ELR (cell line): ENCODE measurements at regions not wholly inside any gene's neighbourhood (a gene's known extent, or its start where the extent isn't known, plus 50 kb on each side); places are given as distances from the start of the nearest gene placed in this dataset.
A peak's percentile ranks its signal among the peaks of the same experiment; 100 is the strongest.

Source experiments
- DNase-seq: peaks from one replicate; pipeline ENCODE4 v3.0.0-alpha.2; 2015; ENCODE audit warnings: low read depth

DNA sequence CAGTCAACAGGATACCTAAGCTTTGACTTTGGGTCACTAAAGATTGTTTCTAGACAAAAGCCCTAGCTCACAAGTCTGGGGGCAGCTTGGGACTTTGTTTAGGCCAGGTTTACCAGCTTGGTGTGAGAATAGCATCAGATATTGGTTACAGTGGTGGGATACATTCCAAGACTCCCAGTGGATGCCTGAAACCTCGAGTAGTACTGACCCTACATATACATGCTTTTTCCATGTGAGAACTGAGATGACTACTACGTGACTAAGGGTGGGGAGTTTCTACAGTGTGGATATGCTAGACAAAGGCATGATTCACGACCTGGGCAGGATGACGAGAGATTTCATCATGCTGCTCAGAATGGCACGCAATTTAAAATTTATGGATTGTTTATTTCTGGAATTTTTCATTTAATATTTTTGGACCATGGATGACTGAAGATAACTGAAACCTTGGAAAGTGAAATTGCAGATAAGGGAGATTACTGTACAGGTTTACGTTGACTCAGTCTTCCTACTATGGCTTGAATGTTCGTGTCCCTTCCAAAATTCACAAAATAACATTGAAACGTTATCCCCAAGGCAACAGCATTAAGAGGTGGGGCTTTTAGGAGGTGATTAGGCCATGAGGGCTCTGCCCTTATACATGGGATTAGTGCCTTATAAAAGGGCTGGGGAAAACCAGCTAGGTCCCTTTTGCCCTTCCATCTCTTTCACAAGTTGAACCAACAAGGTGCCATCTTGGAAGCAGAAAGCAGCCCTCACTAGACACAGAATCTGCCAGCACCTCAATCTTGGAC lies 50.2 kb upstream of the CTAGE1 start:
- peak; percentile 98 for DNase-seq

DNA sequence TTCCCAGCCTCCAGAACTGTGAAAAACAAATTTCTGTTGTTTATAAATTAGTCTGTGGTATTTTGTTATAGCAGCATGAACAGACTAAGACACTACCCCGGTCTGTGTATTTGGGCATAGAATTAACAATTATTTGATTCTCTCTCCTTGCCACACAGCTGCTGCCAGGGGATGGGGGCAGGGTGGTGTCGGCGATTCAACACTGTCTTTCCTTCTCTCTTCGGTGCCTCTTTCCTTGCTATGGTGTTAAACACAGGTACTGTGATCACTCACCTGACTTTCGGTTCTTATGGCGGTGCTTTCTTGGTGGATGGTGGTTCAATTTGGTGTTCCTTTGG lies 50.8 kb upstream of the CTAGE1 start:
- no peak for DNase-seq

- DNase-seq, result peak; percentile 10
Observed at GRCh38 chr18:22469061-22469734, 51.5 kb upstream of the CTAGE1 start.

DNA sequence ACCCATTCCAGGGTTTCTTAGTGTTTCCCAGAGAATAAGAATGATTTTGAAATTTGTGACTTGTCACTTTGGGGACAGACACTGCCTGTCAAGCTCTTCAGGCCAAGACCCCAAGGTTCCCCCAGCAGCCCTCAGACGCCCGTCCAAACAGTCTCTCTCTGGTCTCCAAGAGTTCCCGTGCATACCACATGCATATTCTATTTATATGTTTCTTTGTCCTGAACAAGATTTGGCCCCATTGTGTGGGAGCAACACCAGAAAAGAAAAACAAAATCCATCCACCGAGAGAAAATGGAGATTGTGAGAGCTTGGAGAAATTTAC lies 52.2 kb upstream of the CTAGE1 start:
- DNase-seq, result no peak

DNA sequence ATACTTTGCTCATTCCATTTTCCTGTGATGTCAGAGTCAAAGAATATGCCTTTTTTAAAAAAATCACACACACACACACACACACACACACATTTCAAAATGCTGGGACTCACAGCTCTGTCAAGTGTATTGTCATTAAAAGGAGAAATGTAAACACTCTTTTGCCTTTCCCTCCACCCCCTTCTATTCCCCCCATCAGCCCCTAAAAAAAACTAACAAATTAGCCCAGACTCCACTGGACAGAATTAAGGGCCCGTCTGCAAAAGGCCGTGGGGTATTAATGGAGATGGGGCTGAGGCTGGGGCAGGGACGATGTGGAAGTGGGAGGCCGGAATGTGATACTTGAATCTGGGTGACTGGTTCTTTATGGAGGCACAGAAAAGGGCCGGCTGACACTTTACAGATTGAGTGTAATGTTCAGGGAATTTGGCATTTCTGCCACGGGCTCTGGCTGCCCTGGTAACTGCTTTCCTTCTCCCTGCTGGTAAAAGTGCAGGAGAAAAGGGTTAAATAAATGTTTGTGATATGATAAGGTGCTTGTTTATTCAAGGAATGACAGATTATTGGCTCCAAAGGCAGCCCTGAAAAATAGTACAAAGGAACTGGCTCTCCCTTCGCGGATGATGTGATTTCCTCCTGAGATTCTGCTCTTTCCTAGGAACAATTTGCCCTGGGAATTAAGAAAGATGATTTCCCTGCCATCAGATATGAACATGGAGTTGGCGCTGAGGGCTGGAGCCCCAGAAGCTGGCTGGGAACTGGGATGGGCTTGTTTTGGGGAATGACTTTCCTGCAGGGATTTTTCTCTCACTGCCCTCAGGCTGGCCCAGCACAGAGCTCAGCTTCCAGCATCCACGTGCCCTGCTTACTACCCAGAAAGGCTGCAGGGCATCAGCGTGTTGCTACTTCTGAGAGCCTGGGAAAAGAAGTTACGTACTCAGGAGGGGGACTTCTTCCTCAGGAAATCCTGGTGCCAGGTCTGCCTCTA lies 52.8 kb upstream of the CTAGE1 start:
- peak; percentile 13 for DNase-seq

DNA sequence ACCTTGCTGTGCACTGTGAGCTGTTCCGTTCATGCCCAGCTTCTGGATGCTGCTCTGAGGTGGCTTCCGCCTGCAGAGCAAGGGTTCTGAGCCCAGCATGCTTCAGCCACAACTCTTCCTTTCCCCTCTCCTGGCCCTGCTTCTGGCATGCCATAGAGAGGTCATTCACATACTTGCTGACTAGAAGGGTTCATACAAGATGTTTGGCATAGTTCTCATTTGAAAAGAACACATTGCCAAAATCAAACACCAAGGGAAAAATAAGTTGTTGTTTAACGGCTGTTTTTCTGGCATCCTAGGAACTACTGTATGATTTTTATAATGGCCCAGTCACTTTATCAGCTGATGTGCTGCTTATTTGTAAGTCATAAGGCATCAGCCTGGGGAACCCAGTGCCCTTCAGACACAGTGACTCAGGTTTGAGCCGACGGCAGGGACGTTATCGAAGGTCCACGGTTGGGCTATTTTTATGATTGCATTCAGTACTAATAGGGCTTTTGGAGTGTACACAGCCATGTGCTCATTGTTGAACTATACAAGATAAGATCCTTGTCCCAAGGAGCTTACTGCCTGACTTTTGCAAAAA lies 53.9 kb upstream of the CTAGE1 start:
- peak; percentile 20 for DNase-seq

- no peak for DNase-seq
Observed at GRCh38 chr18:22473366-22473765, 55.7 kb upstream of the CTAGE1 start.

DNA sequence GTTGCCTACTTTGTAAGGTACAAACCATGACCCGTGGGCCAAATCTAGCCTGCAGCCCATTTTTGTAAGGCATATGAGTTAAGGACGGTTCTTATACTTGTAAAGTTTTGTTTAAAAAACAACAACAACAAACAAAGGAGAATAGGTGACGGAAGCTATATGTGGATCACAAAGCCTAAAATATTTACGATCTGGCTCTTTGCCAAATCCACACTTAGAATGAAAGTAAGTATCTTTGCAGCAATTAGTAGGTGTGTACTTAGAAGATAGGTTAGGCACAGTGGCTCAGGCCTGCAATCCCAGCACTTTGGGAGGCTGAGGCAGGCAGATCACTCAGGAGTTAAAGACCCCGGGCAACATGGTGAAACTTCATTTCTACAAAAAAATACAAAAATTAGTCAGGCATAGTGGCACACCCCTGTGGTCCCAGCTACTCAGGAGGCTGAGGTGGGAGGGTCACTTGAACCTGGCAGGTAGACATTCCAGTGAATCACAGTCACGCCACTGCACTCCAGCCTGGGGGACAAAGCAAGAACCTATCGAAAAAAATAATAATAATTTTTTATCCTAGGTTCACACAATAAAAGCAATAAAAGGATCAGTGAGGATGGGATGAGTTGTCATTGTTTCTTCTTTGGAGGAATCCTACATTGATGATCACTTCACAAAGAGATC lies 57.8 kb upstream of the CTAGE1 start:
- no peak for DNase-seq

DNA sequence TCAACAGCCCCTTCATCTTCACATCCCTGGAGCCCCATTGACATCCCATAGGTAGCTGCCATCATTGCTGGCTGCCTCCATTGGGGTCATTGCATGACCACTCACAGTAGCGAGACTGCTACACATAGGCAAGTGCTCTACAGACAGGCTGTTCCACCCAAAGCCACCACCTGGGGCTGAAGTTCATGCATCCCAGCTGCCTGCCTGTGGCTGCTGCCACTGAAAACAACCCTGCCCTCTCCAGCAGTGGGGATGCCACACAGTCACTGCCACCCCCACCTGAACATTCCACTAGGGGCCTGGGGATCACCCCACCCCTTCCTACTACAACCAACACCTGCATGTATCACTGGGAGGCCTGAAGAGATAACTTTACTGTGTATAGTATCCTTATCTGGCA lies 59.5 kb upstream of the CTAGE1 start:
- DNase-seq, result no peak

GRCh38 chr18:22482948-22483347 lies 65.2 kb upstream of the CTAGE1 start:
- no peak for DNase-seq

GRCh38 chr18:22483407-22483806 lies 65.7 kb upstream of the CTAGE1 start:
- no peak for DNase-seq

- DNase-seq, result no peak
Observed at GRCh38 chr18:22484471-22484870, 66.8 kb upstream of the CTAGE1 start.

- peak; percentile 36 for DNase-seq
Observed at GRCh38 chr18:22485808-22486244, 68.1 kb upstream of the CTAGE1 start.

GRCh38 chr18:22486667-22487066 lies 69.0 kb upstream of the CTAGE1 start:
- no peak for DNase-seq

DNA sequence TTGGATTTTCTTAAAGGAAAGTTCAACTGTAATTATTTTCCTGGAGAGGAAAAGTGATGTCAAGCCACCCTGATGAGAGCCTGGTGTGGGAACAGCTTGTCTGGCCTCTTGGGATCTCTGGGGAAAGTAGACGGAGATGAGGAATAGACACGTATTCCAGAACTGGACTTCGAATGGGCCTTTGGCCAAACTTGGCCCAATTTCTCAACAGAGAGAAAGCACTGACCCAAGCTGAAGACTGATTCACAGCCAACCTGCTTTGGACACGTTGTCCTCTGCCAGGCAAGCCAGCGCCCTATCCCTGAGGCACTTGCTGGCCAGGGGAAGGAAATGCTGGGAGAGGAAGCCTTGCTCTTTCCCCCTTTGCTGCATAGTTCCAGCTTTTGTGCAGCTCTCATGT lies 70.8 kb upstream of the CTAGE1 start:
- DNase-seq, result no peak

DNA sequence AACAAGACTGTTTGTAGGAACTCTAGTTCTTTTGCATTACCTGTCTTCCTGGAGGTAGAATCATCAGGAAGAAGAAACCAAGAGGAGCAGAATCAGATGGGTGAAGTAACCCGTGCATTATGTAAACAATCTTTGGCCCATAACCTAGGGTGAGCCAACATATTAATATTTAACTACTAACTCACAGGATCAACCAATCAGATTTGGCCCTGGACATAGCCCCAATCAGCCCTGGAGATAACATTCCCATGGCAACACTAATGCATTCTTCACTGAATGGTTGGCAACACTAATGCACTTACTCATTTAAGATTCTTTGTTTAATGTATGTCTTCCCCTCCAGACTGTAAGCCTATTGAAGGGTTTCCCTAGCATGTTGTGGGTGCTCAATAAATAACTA lies 72.0 kb upstream of the CTAGE1 start:
- peak; percentile 30 for DNase-seq

DNA sequence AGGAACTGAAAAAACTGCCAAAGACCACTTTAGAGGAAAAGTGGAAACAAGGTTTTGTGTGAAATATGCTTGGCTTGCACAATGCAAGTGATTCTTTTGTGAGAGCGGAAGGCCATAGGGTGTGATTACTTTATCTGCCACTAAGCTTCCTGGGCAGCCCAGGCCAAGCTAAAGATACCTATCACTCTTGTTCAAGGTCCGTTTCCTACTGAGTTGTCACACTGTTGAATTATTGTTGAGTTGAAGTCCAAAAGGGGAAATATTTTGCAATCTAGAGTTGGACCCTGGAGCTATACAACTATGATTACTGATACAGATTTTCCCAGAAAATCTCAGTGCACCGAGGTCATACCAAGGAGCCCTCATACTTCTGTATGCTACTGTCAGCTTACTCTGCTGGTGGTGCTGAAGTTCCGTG lies 72.7 kb upstream of the CTAGE1 start:
- DNase-seq, result no peak

DNA sequence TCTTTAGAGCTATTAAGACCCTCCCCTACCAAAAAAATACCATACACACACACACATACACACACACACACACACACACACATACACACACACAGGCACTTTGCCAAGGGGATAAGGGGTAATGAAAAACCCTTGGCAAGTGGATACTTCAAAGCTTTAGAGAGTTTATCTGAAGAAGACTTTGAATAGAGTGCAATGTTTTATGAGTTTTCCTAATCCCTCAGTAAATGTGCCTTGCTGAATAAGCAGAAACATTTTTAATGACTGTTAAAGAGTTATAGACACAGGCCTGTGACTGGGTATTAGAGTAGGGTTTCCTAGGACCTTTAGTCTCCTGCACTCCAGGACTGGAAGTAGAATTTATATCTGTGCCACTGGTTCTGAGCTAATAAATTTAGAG lies 75.5 kb upstream of the CTAGE1 start:
- no peak for DNase-seq

DNA sequence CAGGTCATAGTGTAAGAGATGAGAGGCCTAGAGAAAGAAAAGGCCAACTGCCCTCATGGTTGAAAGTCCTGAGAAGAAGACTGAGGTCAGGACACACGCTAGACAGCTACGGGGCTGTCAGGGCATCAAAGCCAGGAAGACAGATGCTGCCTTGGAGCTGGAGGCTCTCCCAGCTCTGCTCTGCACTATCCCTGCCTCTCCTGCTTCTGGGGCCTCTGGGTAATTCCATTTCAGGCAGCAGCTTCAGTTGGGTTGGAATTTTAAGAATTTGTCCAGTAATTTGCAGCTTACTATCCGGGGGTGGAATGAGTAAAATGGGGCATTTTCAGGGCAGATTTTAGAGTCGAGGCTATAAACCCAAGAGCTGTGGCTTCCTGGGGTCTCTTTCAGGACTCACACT lies 76.2 kb upstream of the CTAGE1 start:
- DNase-seq, result no peak

DNA sequence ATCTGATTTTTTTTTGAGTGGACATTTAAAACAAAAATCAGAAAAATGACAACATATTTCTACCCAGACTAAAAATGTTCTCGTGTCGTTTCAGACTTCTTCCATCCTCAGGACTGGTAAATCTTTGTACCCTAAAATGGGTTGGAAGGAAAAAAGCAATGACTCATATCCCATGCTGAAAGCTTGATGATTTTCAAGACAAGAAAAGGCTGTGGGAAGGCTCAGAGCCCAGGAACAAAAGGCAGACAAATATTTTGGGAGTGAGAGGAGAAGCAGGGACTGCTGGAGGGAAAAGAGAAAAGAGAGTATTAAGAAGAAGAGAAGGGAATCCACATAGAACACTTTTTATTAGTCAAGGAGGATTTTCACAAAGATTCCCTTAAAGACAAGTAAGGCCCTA lies 77.1 kb upstream of the CTAGE1 start:
- DNase-seq, result peak; percentile 18

DNA sequence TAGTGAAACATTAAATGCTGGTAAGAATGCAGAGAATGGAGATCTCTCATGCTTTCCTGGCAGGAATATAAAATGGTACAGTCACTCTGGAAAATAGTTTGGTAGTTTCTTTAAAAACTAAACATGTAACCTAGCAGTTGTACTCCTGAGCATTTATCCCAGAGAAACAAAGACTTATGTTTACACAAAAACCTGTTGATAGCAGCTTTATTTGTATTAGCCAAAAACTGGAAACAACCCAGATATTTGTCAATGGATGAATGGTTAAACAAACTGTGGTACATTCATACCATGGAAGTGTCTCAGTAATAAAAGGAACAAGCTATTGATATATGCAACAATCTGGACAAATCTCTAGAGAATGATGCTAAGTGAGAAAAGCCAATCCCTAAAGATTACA lies 81.7 kb upstream of the CTAGE1 start:
- no peak for DNase-seq

GRCh38 chr18:22503803-22504202 lies 86.1 kb upstream of the CTAGE1 start:
- peak; percentile 26 for DNase-seq
